HepG2 (cell line): ENCODE measurements at regions not wholly inside any gene's neighbourhood (a gene's known extent, or its start where the extent isn't known, plus 50 kb on each side); places are given as distances from the start of the nearest gene placed in this dataset.

ENCODE experiments used
- JUNB ChIP-seq: sonication (generic); formaldehyde crosslinking; IDR thresholded peaks from 2 replicates; pipeline ENCODE4 v1.8.0; 2022; ENCODE audit warnings: missing genetic modification reagents, mild to moderate bottlenecking, borderline replicate concordance
- MYC ChIP-seq: sonication (generic); formaldehyde crosslinking; IDR thresholded peaks from 2 replicates; pipeline ENCODE4 v1.9.0; 2021; ENCODE audit warnings: missing genetic modification reagents, borderline replicate concordance
- ZFYVE20 ChIP-seq: sonication (generic); formaldehyde crosslinking; IDR thresholded peaks from 2 replicates; pipeline ENCODE4 v1.8.0; 2023; ENCODE audit warnings: low read depth, mild to moderate bottlenecking, moderate library complexity, missing genetic modification reagents, borderline replicate concordance
- TF ChIP-seq, protein P1 (sequence below): sonication (generic); formaldehyde crosslinking; IDR thresholded peaks from 2 replicates; pipeline ENCODE4 v1.8.0; 2022; ENCODE audit warnings: missing genetic modification reagents, mild to moderate bottlenecking, borderline replicate concordance

DNA sequence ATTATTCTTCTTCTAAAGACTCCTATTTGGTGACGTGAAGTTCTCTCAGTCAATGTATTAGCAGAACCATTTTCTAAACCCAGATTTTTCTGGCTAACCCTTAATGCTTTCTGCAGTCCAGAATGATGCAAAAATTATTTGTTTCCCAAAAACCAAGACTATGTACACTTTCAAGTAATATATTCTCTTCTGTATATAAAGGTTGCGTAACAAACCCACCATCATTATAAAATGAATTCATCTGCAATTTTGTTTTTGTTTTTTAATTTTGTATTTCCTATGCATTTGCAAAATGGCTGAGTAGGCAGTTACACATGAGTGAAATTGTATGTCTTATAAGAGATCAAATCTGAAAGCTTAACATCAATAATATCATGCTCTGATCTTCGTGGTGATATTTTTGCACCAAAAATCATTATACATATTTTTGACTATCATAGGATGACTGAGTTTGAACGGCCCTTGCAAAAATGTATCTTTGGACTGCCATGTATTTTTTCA is 593.6 kb downstream of the ZIC1 start:
- TF ChIP-seq, protein P1, sequence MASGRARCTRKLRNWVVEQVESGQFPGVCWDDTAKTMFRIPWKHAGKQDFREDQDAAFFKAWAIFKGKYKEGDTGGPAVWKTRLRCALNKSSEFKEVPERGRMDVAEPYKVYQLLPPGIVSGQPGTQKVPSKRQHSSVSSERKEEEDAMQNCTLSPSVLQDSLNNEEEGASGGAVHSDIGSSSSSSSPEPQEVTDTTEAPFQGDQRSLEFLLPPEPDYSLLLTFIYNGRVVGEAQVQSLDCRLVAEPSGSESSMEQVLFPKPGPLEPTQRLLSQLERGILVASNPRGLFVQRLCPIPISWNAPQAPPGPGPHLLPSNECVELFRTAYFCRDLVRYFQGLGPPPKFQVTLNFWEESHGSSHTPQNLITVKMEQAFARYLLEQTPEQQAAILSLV (CRISPR knock-in tag): no peak
- TF ChIP-seq JUNB (CRISPR knock-in tag): no peak
- TF ChIP-seq ZFYVE20: no peak
- no peak for TF ChIP-seq MYC
